ENCODE measurements at regions not wholly inside any gene's neighbourhood (a gene's known extent, or its start where the extent isn't known, plus 50 kb on each side); places are given as distances from the start of the nearest gene placed in this dataset.
A peak's percentile ranks its signal among the peaks of the same experiment; 100 is the strongest.
"Not testable (repeated sequence)": the region's sequence is repeated elsewhere in the genome, so short reads cannot be mapped to it uniquely, and the experiment has no call there.

- no peak overlapping the region for H3K4me2 ChIP-seq (ENCODE audit: low read depth, low read length)
- H2BK5ac ChIP-seq (ENCODE audit: low read depth, low read length, poor library complexity, severe bottlenecking), result no peak overlapping the region
- no peak overlapping the region for H4K91ac ChIP-seq (ENCODE audit: insufficient read depth, low read depth, low read length)
- in situ Hi-C loops (cut with MboI; ENCODE audit: low sequenced_read_pairs) (no loop called here), dilution Hi-C loops (cut with HindIII; ENCODE audit: low sequenced_read_pairs, unreplicated experiment) (no loop called here), intact Hi-C loops (cut with micrococcal nuclease) (no loop called here)
- no peak overlapping the region for H3K4me3 ChIP-seq (ENCODE audit: insufficient read depth, low read depth, low read length)
- no TSS peak for BruUV-seq (replicated peaks)
- no peak overlapping the region for H2AK5ac ChIP-seq (ENCODE audit: low read depth, low read length)
- H3K27ac ChIP-seq (ENCODE audit: insufficient read depth, low read length), result no peak overlapping the region
- H3K9me3 ChIP-seq (ENCODE audit: control insufficient read depth, insufficient read depth, low read length), result peaks cover 2% of the 10 kb centered on the region; the same call in 1 of the 2 replicates
- no peaks in the 10 kb centered on the region for H3K27me3 ChIP-seq (ENCODE audit: control insufficient read depth, insufficient read depth, low read length)
- no peaks in the 10 kb centered on the region for H3K4me1 ChIP-seq (ENCODE audit: control insufficient read depth, insufficient read depth, low read length)
- no peak for TF ChIP-seq MXI1 (IDR thresholded peaks at IDR 0.05; ENCODE audit: borderline replicate concordance, low read depth, low read length)
- peak; percentile 38 for TF ChIP-seq MAFK (IDR thresholded peaks at IDR 0.05; ENCODE audit: low read depth, low read length)
- TF ChIP-seq USF2 (IDR thresholded peaks at IDR 0.05; ENCODE audit: low read depth, low read length), result no peak
- no peak for TF ChIP-seq RFX5 (IDR thresholded peaks at IDR 0.05; ENCODE audit: low read depth, low read length)
- no peak overlapping the region for H3K23ac ChIP-seq (ENCODE audit: low read depth, low read length)
- POLR2A ChIA-PET (ENCODE audit: unreplicated experiment), result no interaction called here
- no peak overlapping the region for H3K56ac ChIP-seq (ENCODE audit: extremely low read depth, insufficient read depth, low read length)
- no peak overlapping the region for H2AK9ac ChIP-seq (replicated peaks; ENCODE audit: low read depth, low read length, poor library complexity)
- H4K5ac ChIP-seq (ENCODE audit: low read depth, low read length), result no peak overlapping the region
- no peak overlapping the region for H3K9ac ChIP-seq (ENCODE audit: low read depth, low read length)
- H3K18ac ChIP-seq (ENCODE audit: low read depth, low read length), result no peak overlapping the region
- H3K36me3 ChIP-seq (ENCODE audit: control insufficient read depth, insufficient read depth, low read length), result no peaks in the 10 kb centered on the region
- no peak for DNase-seq
- H2BK120ac ChIP-seq (ENCODE audit: low read depth, low read length), result no peak overlapping the region
- CTCF ChIA-PET, result no interaction called here
- H3K4ac ChIP-seq (ENCODE audit: low read depth, low read length), result no peak overlapping the region
- no peak overlapping the region for H2BK20ac ChIP-seq (ENCODE audit: low read depth, low read length)
- H2BK15ac ChIP-seq (ENCODE audit: low read depth, low read length), result no peak overlapping the region
- H3K9me1 ChIP-seq (ENCODE audit: insufficient read depth, low read length), result no peaks in the 10 kb centered on the region
- H4K20me1 ChIP-seq (ENCODE audit: insufficient read depth, low read length), result no peaks in the 10 kb centered on the region
- no peak overlapping the region for H3K14ac ChIP-seq (replicated peaks; ENCODE audit: low read depth, low read length)
- H2AFZ ChIP-seq (replicated peaks; ENCODE audit: low read length, poor library complexity), result no peak overlapping the region
- WGBS, 2 experiments (ENCODE audit: extremely low coverage in 2 of 2, insufficient read length in 1 of 2), result no CpG with 5 or more reads among the region's 2 CpGs
- no peak overlapping the region for H4K8ac ChIP-seq (ENCODE audit: low read depth in 2 of 2, low read length in 2 of 2)
- no peaks in the 10 kb centered on the region for H3K79me1 ChIP-seq (ENCODE audit: low read depth in 1 of 2, low read length in 2 of 2)
- no peak for ATAC-seq (ENCODE audit: low read depth)
These were observed 2095.0 kb upstream of the ACO1 start for GRCh38 chr9:30289435-30289834.

DNA sequence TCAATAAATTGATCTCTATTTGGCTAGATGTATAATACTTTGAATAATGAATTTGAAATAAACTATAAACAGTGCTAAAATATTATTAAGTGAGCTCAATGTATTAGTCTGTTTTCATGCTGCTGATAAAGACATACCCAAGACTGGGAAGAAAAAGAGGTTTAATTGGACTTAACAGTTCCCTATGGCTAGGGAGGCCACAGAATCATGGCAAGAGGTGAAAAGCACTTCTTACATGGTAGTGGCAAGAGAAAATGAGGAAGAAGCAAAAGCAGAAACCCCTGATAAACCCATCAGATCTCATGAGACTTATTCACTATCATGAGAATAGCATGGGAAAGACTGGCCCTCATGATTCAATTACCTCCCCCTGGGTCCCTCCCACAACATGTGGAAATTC lies 2092.4 kb upstream of the ACO1 start:
- ATAC-seq (ENCODE audit: low read depth), result not testable (repeated sequence)

More for the DNA sequence above, 2092.4 kb upstream of the ACO1 start:
- H4K91ac ChIP-seq (ENCODE audit: insufficient read depth, low read depth, low read length); H2BK15ac ChIP-seq (ENCODE audit: low read depth, low read length); H3K56ac ChIP-seq (ENCODE audit: extremely low read depth, insufficient read depth, low read length); H2AK5ac ChIP-seq (ENCODE audit: low read depth, low read length); H2AK9ac ChIP-seq (replicated peaks; ENCODE audit: low read depth, low read length, poor library complexity); H3K27me3 ChIP-seq (ENCODE audit: control insufficient read depth, insufficient read depth, low read length); H3K9me1 ChIP-seq (ENCODE audit: insufficient read depth, low read length); H3K4me2 ChIP-seq (ENCODE audit: low read depth, low read length); H3K23ac ChIP-seq (ENCODE audit: low read depth, low read length); H2AFZ ChIP-seq (replicated peaks; ENCODE audit: low read length, poor library complexity); H3K14ac ChIP-seq (replicated peaks; ENCODE audit: low read depth, low read length); H3K18ac ChIP-seq (ENCODE audit: low read depth, low read length); H2BK20ac ChIP-seq (ENCODE audit: low read depth, low read length); CTCF ChIA-PET; BruUV-seq (replicated peaks); DNase-seq; H3K27ac ChIP-seq (ENCODE audit: insufficient read depth, low read length); in situ Hi-C loops (cut with MboI; ENCODE audit: low sequenced_read_pairs); H3K4me1 ChIP-seq (ENCODE audit: control insufficient read depth, insufficient read depth, low read length); H4K5ac ChIP-seq (ENCODE audit: low read depth, low read length); H3K79me1 ChIP-seq (ENCODE audit: low read depth in 1 of 2, low read length in 2 of 2); H4K20me1 ChIP-seq (ENCODE audit: insufficient read depth, low read length); intact Hi-C loops (cut with micrococcal nuclease); H3K9me3 ChIP-seq (ENCODE audit: control insufficient read depth, insufficient read depth, low read length); H3K4me3 ChIP-seq (ENCODE audit: insufficient read depth, low read depth, low read length); dilution Hi-C loops (cut with HindIII; ENCODE audit: low sequenced_read_pairs, unreplicated experiment); H3K36me3 ChIP-seq (ENCODE audit: control insufficient read depth, insufficient read depth, low read length); H3K4ac ChIP-seq (ENCODE audit: low read depth, low read length); H4K8ac ChIP-seq (ENCODE audit: low read depth in 2 of 2, low read length in 2 of 2); H2BK5ac ChIP-seq (ENCODE audit: low read depth, low read length, poor library complexity, severe bottlenecking); H3K9ac ChIP-seq (ENCODE audit: low read depth, low read length); H2BK120ac ChIP-seq (ENCODE audit: low read depth, low read length): not testable (repeated sequence)
- POLR2A ChIA-PET (ENCODE audit: unreplicated experiment), result interaction anchor here (0.5 kb wide), 1 partner anchor 62 kb away, joined by 3 read pairs; no protein-coding TSS in a partner anchor
